HL-60 (cell line): ENCODE measurements at regions not wholly inside any gene's neighbourhood (a gene's known extent, or its start where the extent isn't known, plus 50 kb on each side); places are given as distances from the start of the nearest gene placed in this dataset.

Source experiments
- CTCF ChIP-seq: IDR thresholded peaks from one replicate; pipeline ENCODE4 v1.5.1; 2011; ENCODE audit warnings: low read length, control low read depth, inconsistent platforms; ENCODE audit not compliant: insufficient read depth
- GABPA ChIP-seq: IDR thresholded peaks from 2 replicates; pipeline ENCODE4 v1.6.1; 2012; ENCODE audit warnings: low read depth
- POLR2AphosphoS5 ChIP-seq: IDR thresholded peaks from 2 replicates; pipeline ENCODE4 v1.6.1; 2012; ENCODE audit warnings: low read depth
- REST ChIP-seq: IDR thresholded peaks from 2 replicates; pipeline ENCODE4 v1.6.1; 2012; ENCODE audit warnings: low read depth; ENCODE audit not compliant: insufficient replicate concordance

GRCh38 chr7:153006452-153006851 is 246.9 kb downstream of the ACTR3B start:
- TF ChIP-seq REST (no peak), CTCF (no peak), POLR2AphosphoS5 (no peak), GABPA (no peak)
